Testis (tissue), 2 donors: ENCODE measurements at regions not wholly inside any gene's neighbourhood (a gene's known extent, or its start where the extent isn't known, plus 50 kb on each side); places are given as distances from the start of the nearest gene placed in this dataset.

Experiments used
- POLR2A ChIP-seq: fragments of 450-650 bp; IDR thresholded peaks from one replicate; pipeline ENCODE4 v1.6.1; 2017; ENCODE audit warnings: antibody characterized with exemption, mild to moderate bottlenecking, moderate library complexity
- TF ChIP-seq, protein P1 (sequence below), 3 experiments: fragments of 450-650 bp in 2 of 3; fragments of 200-600 bp in 1 of 3; sonication (generic) in 1 of 3; IDR thresholded peaks; one replicate each; pipeline ENCODE4 v1.5.1; 2016 to 2019; ENCODE audit warnings: antibody characterized with exemption in 3 of 3, mild to moderate bottlenecking in 2 of 3, moderate library complexity in 1 of 3

- TF ChIP-seq, protein P1, sequence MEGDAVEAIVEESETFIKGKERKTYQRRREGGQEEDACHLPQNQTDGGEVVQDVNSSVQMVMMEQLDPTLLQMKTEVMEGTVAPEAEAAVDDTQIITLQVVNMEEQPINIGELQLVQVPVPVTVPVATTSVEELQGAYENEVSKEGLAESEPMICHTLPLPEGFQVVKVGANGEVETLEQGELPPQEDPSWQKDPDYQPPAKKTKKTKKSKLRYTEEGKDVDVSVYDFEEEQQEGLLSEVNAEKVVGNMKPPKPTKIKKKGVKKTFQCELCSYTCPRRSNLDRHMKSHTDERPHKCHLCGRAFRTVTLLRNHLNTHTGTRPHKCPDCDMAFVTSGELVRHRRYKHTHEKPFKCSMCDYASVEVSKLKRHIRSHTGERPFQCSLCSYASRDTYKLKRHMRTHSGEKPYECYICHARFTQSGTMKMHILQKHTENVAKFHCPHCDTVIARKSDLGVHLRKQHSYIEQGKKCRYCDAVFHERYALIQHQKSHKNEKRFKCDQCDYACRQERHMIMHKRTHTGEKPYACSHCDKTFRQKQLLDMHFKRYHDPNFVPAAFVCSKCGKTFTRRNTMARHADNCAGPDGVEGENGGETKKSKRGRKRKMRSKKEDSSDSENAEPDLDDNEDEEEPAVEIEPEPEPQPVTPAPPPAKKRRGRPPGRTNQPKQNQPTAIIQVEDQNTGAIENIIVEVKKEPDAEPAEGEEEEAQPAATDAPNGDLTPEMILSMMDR (IDR thresholded peaks at IDR 0.05), result no peak
- TF ChIP-seq POLR2A, result no peak
Observed at GRCh38 chr9:118732998-118733397, 636.2 kb downstream of the BRINP1 start.
